ENCODE measurements at regions not wholly inside any gene's neighbourhood (a gene's known extent, or its start where the extent isn't known, plus 50 kb on each side); places are given as distances from the start of the nearest gene placed in this dataset.

DNA sequence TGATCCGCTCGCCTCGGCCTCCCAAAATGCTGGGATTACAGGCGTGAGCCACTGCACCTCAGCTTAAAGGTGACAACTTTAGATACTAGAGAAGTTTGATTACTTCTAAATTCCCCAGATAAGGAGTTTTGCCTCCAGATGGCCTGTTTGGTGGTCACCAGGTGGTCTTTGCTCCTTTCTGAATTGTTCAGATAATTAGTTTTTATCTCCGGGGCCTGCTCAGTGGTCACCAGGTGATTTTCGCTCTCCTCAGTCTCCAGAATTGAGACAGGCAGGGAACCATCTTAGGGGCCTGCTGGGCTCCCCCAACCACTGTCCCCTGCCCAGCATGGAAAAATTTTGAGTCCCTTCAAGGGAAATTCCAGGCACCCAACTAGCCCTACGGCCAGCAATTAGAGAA, 62.6 kb downstream of the GPR6 start:
- H3K4me3 ChIP-seq = no peak overlapping the region
- intact Hi-C loops (cut with DNase I) = no loop called here
- H3K4me1 ChIP-seq (replicated peaks) = no peaks in the 10 kb centered on the region
- TF ChIP-seq POLR2AphosphoS5 (IDR thresholded peaks at IDR 0.05) = no peak
- TF ChIP-seq, protein P1, sequence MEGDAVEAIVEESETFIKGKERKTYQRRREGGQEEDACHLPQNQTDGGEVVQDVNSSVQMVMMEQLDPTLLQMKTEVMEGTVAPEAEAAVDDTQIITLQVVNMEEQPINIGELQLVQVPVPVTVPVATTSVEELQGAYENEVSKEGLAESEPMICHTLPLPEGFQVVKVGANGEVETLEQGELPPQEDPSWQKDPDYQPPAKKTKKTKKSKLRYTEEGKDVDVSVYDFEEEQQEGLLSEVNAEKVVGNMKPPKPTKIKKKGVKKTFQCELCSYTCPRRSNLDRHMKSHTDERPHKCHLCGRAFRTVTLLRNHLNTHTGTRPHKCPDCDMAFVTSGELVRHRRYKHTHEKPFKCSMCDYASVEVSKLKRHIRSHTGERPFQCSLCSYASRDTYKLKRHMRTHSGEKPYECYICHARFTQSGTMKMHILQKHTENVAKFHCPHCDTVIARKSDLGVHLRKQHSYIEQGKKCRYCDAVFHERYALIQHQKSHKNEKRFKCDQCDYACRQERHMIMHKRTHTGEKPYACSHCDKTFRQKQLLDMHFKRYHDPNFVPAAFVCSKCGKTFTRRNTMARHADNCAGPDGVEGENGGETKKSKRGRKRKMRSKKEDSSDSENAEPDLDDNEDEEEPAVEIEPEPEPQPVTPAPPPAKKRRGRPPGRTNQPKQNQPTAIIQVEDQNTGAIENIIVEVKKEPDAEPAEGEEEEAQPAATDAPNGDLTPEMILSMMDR (IDR thresholded peaks at IDR 0.05) = no peak
- TF ChIP-seq POLR2A (IDR thresholded peaks at IDR 0.05) = no peak
- WGBS = 87% methylated on average over 7 of the region's 7 CpGs
- no peaks in the 10 kb centered on the region for H3K9me3 ChIP-seq
- H3K36me3 ChIP-seq = no peaks in the 10 kb centered on the region
- H3K27me3 ChIP-seq (replicated peaks; ENCODE audit: insufficient read depth) = no peaks in the 10 kb centered on the region
- H3K27ac ChIP-seq = no peak overlapping the region
- DNase-seq (ENCODE audit: low spot score) = no peak

GRCh38 chr6:110041126-110041525, 63.0 kb downstream of the GPR6 start:
- TF ChIP-seq POLR2A (IDR thresholded peaks at IDR 0.05) (no peak), POLR2AphosphoS5 (IDR thresholded peaks at IDR 0.05) (no peak)
- TF ChIP-seq, protein P1 (IDR thresholded peaks at IDR 0.05) = no peak
- Histone ChIP-seq H3K9me3 (no peaks in the 10 kb centered on the region), H3K4me3 (no peak overlapping the region), H3K4me1 (replicated peaks) (no peaks in the 10 kb centered on the region), H3K27me3 (replicated peaks; ENCODE audit: insufficient read depth) (no peaks in the 10 kb centered on the region), H3K27ac (no peak overlapping the region), H3K36me3 (no peaks in the 10 kb centered on the region)
- WGBS = 35% methylated on average over 2 of the region's 2 CpGs
- intact Hi-C loops (cut with DNase I) = no loop called here
- DNase-seq (ENCODE audit: low spot score) = no peak

- H3K27me3 ChIP-seq (replicated peaks; ENCODE audit: insufficient read depth) = no peaks in the 10 kb centered on the region
- no peaks in the 10 kb centered on the region for H3K9me3 ChIP-seq
- no peaks in the 10 kb centered on the region for H3K36me3 ChIP-seq
- no peaks in the 10 kb centered on the region for H3K4me1 ChIP-seq (replicated peaks)
- TF ChIP-seq, protein P1 (IDR thresholded peaks at IDR 0.05) = no peak
- TF ChIP-seq POLR2AphosphoS5 (IDR thresholded peaks at IDR 0.05) = no peak
- TF ChIP-seq POLR2A (IDR thresholded peaks at IDR 0.05) = no peak
- intact Hi-C loops (cut with DNase I) = no loop called here
- DNase-seq (ENCODE audit: low spot score) = peak; percentile 1
- no peak overlapping the region for H3K27ac ChIP-seq
- no peak overlapping the region for H3K4me3 ChIP-seq
- 84% methylated on average over 5 of the region's 5 CpGs for WGBS
Observed at GRCh38 chr6:110041830-110042229, 63.7 kb downstream of the GPR6 start.

GRCh38 chr6:110042670-110043296, 64.7 kb downstream of the GPR6 start:
- H3K27ac ChIP-seq = no peak overlapping the region
- peak; percentile 2 for DNase-seq (ENCODE audit: low spot score)
- no peaks in the 10 kb centered on the region for H3K36me3 ChIP-seq
- H3K27me3 ChIP-seq (replicated peaks; ENCODE audit: insufficient read depth) = no peaks in the 10 kb centered on the region
- intact Hi-C loops (cut with DNase I) = no loop called here
- TF ChIP-seq POLR2AphosphoS5 (IDR thresholded peaks at IDR 0.05) = no peak
- TF ChIP-seq, protein P1 (IDR thresholded peaks at IDR 0.05) = no peak
- no peak for TF ChIP-seq POLR2A (IDR thresholded peaks at IDR 0.05)
- WGBS = 83% methylated on average over 9 of the region's 9 CpGs
- no peaks in the 10 kb centered on the region for H3K4me1 ChIP-seq (replicated peaks)
- no peak overlapping the region for H3K4me3 ChIP-seq
- no peaks in the 10 kb centered on the region for H3K9me3 ChIP-seq

- Histone ChIP-seq H3K27ac (no peak overlapping the region), H3K4me1 (replicated peaks) (no peaks in the 10 kb centered on the region), H3K4me3 (no peak overlapping the region), H3K36me3 (no peaks in the 10 kb centered on the region), H3K27me3 (replicated peaks; ENCODE audit: insufficient read depth) (no peaks in the 10 kb centered on the region), H3K9me3 (no peaks in the 10 kb centered on the region)
- WGBS = 77% methylated on average over 6 of the region's 6 CpGs
- DNase-seq (ENCODE audit: low spot score) = no peak
- TF ChIP-seq POLR2AphosphoS5 (IDR thresholded peaks at IDR 0.05) (no peak), POLR2A (IDR thresholded peaks at IDR 0.05) (no peak)
- TF ChIP-seq, protein P1 (IDR thresholded peaks at IDR 0.05) = no peak
- intact Hi-C loops (cut with DNase I) = no loop called here
Observed at GRCh38 chr6:110043366-110043994, 65.4 kb downstream of the GPR6 start.
